Breast epithelium (tissue), 3 donors: ENCODE measurements at regions not wholly inside any gene's neighbourhood (a gene's known extent, or its start where the extent isn't known, plus 50 kb on each side); places are given as distances from the start of the nearest gene placed in this dataset.

Experiments used
- CTCF ChIP-seq, 3 donors: fragments of 450-650 bp; IDR thresholded peaks; one replicate each; pipeline ENCODE4 v1.5.1; 2016 to 2017; ENCODE audit warnings: antibody characterized with exemption in 3 of 3, mild to moderate bottlenecking in 3 of 3, moderate library complexity in 3 of 3
- POLR2A ChIP-seq: fragments of 450-650 bp; IDR thresholded peaks from one replicate; pipeline ENCODE4 v1.6.1; 2016; ENCODE audit warnings: antibody characterized with exemption, mild to moderate bottlenecking, moderate library complexity

GRCh38 chr10:33878238-33878786 is 543.8 kb upstream of the NRP1 start:
- TF ChIP-seq CTCF (IDR thresholded peaks at IDR 0.05), result no peak
- no peak for TF ChIP-seq POLR2A
